Right lobe of liver (tissue), 6 donors: ENCODE measurements at regions not wholly inside any gene's neighbourhood (a gene's known extent, or its start where the extent isn't known, plus 50 kb on each side); places are given as distances from the start of the nearest gene placed in this dataset.
A peak's percentile ranks its signal among the peaks of the same experiment; 100 is the strongest.

Source experiments
- ATAC-seq, 4 donors: fragments of 200-7000 bp; cut with Tn5 transposase; one replicate each; pipeline ENCODE4 v1.9.1; 2020; ENCODE audit warnings: mild to moderate bottlenecking in 4 of 4, moderate library complexity in 4 of 4
- DNase-seq, 3 donors: peaks; one replicate each; pipeline ENCODE4 v3.0.0-alpha.2; 2020
- H3K27ac ChIP-seq, 3 donors: fragments of 200-600 bp; one replicate each; pipeline ENCODE4 v1.8.0; 2022
- H3K27me3 ChIP-seq, 2 donors: fragments of 200-600 bp; one replicate each; pipeline ENCODE4 v1.8.0; 2022
- H3K36me3 ChIP-seq, 4 donors: fragments of 200-600 bp; sonication (generic) in 1 of 4; one replicate each; pipeline versions ENCODE4 v1.5.1 to v1.8.0; 2017 to 2022; ENCODE audit warnings: control low read depth in 1 of 4
- H3K4me1 ChIP-seq, 4 donors: fragments of 200-600 bp; sonication (generic) in 1 of 4; one replicate each; pipeline versions ENCODE4 v1.5.1 to v1.8.0; 2017 to 2022; ENCODE audit warnings: control low read depth in 1 of 4
- H3K4me3 ChIP-seq, 3 donors: fragments of 200-600 bp; one replicate each; pipeline ENCODE4 v1.8.0; 2022
- H3K9me3 ChIP-seq, 4 donors: fragments of 200-600 bp; sonication (generic) in 1 of 4; one replicate each; pipeline versions ENCODE4 v1.5.1 to v1.8.0; 2017 to 2022; ENCODE audit warnings: control low read depth in 1 of 4
- POLR2A ChIP-seq: fragments of 450-650 bp; IDR thresholded peaks from one replicate; pipeline ENCODE4 v1.6.1; 2017; ENCODE audit warnings: antibody characterized with exemption, mild to moderate bottlenecking
- WGBS: methylation state at CpG from one replicate; pipeline ENCODE4 v1.1.6; 2018; ENCODE audit warnings: low coverage, low lambda C conversion rate; ENCODE audit not compliant: insufficient coverage; ENCODE audit errors: missing lambda C conversion rate; 5-methylcytosine and 5-hydroxymethylcytosine counted together
- intact Hi-C, 2 donors: fragments of 100-400 bp; cut with DNase I; formaldehyde crosslinking; loops; one replicate each; pipeline versions ENCODE4 v1.11.2 to v1.14.1; 2022
- TF ChIP-seq, protein P1 (sequence below), 4 donors: fragments of 200-600 bp in 3 of 4; fragments of 450-650 bp in 1 of 4; IDR thresholded peaks; one replicate each; pipeline versions ENCODE4 v1.5.1 to v1.8.0; 2016 to 2022; ENCODE audit warnings: antibody characterized with exemption in 4 of 4, mild to moderate bottlenecking in 2 of 4
- donor health status: DM: no; HTN: yes; CAD: no.
- donor health status: DM: no; HTN: no; CAD: no.
- donor health status: DM: no; HTN: no; CAD: no.
- donor health status: DM: no; HTN: yes; CAD: no.
- donor health status: DM: no; HTN: yes; CAD: no.

DNA sequence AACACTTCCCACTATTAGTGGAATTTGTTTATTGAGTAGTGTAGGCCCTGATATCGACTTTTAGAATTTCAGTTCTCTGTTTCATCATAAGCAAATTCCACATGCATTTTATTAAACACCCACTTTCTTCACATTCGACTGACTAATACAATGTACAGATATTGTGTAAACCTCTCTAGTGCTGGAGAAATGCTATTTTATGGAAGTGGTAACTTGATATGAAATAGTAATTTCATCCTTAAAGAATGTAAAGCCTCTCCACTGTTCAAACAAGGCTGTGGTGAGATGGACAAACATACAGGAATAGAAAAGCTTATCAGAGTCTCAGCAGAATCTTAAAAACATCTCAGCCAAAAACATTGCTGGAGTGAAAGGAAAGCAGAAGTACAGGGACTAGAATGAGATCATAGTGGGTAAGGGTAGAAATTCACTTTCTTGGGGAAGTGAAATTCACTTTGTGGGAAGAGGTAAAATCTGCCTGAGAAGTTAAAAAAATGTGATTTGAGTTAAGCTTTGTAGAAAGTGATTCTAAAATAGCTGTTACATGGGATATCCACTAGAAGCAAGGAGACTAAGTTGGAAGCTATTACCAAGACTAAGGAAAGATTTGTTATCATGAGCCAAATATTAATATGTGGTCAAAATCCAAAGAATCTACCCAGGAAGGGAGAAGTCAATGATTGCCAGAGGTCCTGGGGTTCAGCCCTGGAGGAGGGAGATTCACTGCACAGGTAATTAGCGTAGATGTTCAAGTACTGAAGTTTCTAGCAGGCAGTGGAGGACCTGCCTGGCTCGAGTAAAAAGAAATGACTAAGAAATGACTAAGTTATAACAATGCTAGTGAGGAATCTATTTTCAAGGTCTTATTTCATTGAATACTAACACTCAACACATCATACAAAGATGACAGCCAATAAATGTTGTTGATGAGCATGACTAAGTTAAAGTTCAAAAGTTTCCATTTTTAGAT, 398.3 kb upstream of the FAM47C start:
- no peak for TF ChIP-seq POLR2A
- TF ChIP-seq, protein P1, sequence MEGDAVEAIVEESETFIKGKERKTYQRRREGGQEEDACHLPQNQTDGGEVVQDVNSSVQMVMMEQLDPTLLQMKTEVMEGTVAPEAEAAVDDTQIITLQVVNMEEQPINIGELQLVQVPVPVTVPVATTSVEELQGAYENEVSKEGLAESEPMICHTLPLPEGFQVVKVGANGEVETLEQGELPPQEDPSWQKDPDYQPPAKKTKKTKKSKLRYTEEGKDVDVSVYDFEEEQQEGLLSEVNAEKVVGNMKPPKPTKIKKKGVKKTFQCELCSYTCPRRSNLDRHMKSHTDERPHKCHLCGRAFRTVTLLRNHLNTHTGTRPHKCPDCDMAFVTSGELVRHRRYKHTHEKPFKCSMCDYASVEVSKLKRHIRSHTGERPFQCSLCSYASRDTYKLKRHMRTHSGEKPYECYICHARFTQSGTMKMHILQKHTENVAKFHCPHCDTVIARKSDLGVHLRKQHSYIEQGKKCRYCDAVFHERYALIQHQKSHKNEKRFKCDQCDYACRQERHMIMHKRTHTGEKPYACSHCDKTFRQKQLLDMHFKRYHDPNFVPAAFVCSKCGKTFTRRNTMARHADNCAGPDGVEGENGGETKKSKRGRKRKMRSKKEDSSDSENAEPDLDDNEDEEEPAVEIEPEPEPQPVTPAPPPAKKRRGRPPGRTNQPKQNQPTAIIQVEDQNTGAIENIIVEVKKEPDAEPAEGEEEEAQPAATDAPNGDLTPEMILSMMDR (IDR thresholded peaks at IDR 0.05): no peak
- 20% methylated on average over 4 of the region's 4 CpGs for WGBS
- no peaks in the 10 kb centered on the region for H3K4me1 ChIP-seq
- H3K4me3 ChIP-seq: no peak overlapping the region
- intact Hi-C loops: no loop called here
- no peaks in the 10 kb centered on the region for H3K9me3 ChIP-seq
- H3K27ac ChIP-seq: no peak overlapping the region
- no peak for DNase-seq
- no peak for ATAC-seq
- peaks cover 0 to 4% of the 10 kb centered on the region in 2 donors for H3K27me3 ChIP-seq
- H3K36me3 ChIP-seq: no peaks in the 10 kb centered on the region

- Histone ChIP-seq H3K4me3 (no peak overlapping the region), H3K27me3 (peaks cover 0 to 6% of the 10 kb centered on the region in 2 donors), H3K9me3 (no peaks in the 10 kb centered on the region), H3K27ac (no peak overlapping the region), H3K36me3 (no peaks in the 10 kb centered on the region), H3K4me1 (no peaks in the 10 kb centered on the region)
- no peak for TF ChIP-seq POLR2A
- TF ChIP-seq, protein P1 (IDR thresholded peaks at IDR 0.05): no peak
- intact Hi-C loops: no loop called here
- peak; percentile 17 to 87 (median 47) for ATAC-seq
- no peak for DNase-seq
- 26% methylated on average over 2 of the region's 2 CpGs for WGBS
Observed at GRCh38 chrX:36626898-36627297, 381.3 kb upstream of the FAM47C start.

- no peaks in the 10 kb centered on the region for H3K36me3 ChIP-seq
- TF ChIP-seq, protein P1 (IDR thresholded peaks at IDR 0.05): peak in 1 of 4 donors; percentile 23
- TF ChIP-seq POLR2A: no peak
- no peaks in the 10 kb centered on the region for H3K4me1 ChIP-seq
- no peak overlapping the region for H3K27ac ChIP-seq
- ATAC-seq (peak in 2 of 4 donors; percentile 12 to 42), DNase-seq (no peak)
- 51% methylated on average over 4 of the region's 4 CpGs for WGBS
- H3K9me3 ChIP-seq: no peaks in the 10 kb centered on the region
- intact Hi-C loops: no loop called here
- H3K4me3 ChIP-seq: no peak overlapping the region
- no peaks in the 10 kb centered on the region for H3K27me3 ChIP-seq
Observed at GRCh38 chrX:36640232-36640631, 367.9 kb upstream of the FAM47C start.

DNA sequence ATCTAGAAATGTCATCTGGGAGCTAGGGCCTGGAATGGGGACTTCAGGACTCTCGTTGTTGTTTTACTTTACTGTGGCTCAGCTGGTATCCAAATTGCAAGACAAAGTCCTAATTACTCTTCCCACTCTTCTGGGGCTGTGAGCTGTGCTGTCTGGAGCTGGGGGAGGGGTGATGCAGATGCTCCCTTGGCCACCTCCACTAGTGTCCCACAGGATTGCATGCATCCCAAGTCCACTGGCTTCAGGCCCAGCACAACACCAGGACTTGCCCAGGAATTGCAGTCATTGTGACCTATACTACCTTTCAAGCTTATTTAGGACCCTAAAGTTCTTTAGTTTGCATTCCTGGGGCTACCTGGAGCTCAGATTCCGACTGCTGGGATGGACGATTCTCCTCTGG, 366.1 kb upstream of the FAM47C start:
- no peak overlapping the region for H3K27ac ChIP-seq
- H3K9me3 ChIP-seq: no peaks in the 10 kb centered on the region
- 30% methylated on average over 1 of the region's 3 CpGs for WGBS
- peak in 1 of 4 donors; percentile 50 for ATAC-seq
- peak in 1 of 3 donors; percentile 54 for DNase-seq
- H3K27me3 ChIP-seq: no peaks in the 10 kb centered on the region
- no peak overlapping the region for H3K4me3 ChIP-seq
- no peak for TF ChIP-seq POLR2A
- TF ChIP-seq, protein P1 (IDR thresholded peaks at IDR 0.05): no peak
- H3K36me3 ChIP-seq: no peaks in the 10 kb centered on the region
- no peaks in the 10 kb centered on the region for H3K4me1 ChIP-seq
- intact Hi-C loops: no loop called here
